Caco-2 (cell line): ENCODE measurements at regions not wholly inside any gene's neighbourhood (a gene's known extent, or its start where the extent isn't known, plus 50 kb on each side); places are given as distances from the start of the nearest gene placed in this dataset.

Source experiments
- BruUV-seq: library from RNA; stranded (reverse); fragments of 400-500 nt; replicated peaks from 2 replicates; lab custom pipeline; 2021; lab: Mats Ljungman, UMichigan
- CTCF ChIA-PET: fragments of 300-600 bp; sonication (Branson Sonifier 250); formaldehyde crosslinking; loops from one replicate; lab custom pipeline; 2022; ENCODE audit warnings: antibody characterized with exemption; lab: Charles Lee
- POLR2A ChIA-PET: fragments of 300-600 bp; sonication (Branson Sonifier 250); formaldehyde crosslinking; loops from one replicate; lab custom pipeline; 2022; ENCODE audit warnings: antibody characterized with exemption; lab: Charles Lee
- DNase-seq, 2 experiments: peaks; one replicate each; pipeline versions ENCODE4 v3.0.0 to v3.0.0-alpha.2; 2020 to 2022
- H3K27me3 ChIP-seq: replicated peaks from 2 replicates; pipeline ENCODE4 v1.6.0; 2011; ENCODE audit warnings: low read length; ENCODE audit not compliant: control insufficient read depth, insufficient read depth
- H3K36me3 ChIP-seq: 2 replicates; pipeline ENCODE4 v1.5.1; 2011; ENCODE audit warnings: low read length; ENCODE audit not compliant: control insufficient read depth, insufficient read depth
- H3K4me1 ChIP-seq: fragments of 250-450 bp; sonication (Bioruptor Pico); 2 replicates; pipeline ENCODE4 v1.5.1; 2020; ENCODE audit warnings: mild to moderate bottlenecking
- H3K4me3 ChIP-seq: 2 replicates; pipeline ENCODE4 v1.5.1; 2011; ENCODE audit warnings: low read depth, mild to moderate bottlenecking, control low read depth, low read length
- H3K9me3 ChIP-seq: fragments of 250-450 bp; sonication (Bioruptor Pico); 2 replicates; pipeline ENCODE4 v1.5.1; 2020; ENCODE audit warnings: mild to moderate bottlenecking, moderate library complexity
- H3K27ac Mint-ChIP-seq: one replicate; pipeline ENCODE4 v1.8.0; 2022; ENCODE audit warnings: mixed read lengths; ENCODE audit not compliant: unreplicated experiment
- H3K27me3 Mint-ChIP-seq: one replicate; pipeline ENCODE4 v1.8.0; 2022; ENCODE audit warnings: mixed read lengths; ENCODE audit not compliant: insufficient read depth, unreplicated experiment
- H3K36me3 Mint-ChIP-seq: one replicate; pipeline ENCODE4 v1.8.0; 2022; ENCODE audit warnings: mild to moderate bottlenecking, mixed read lengths; ENCODE audit not compliant: insufficient read depth, unreplicated experiment
- H3K4me1 Mint-ChIP-seq: one replicate; pipeline ENCODE4 v1.8.0; 2022; ENCODE audit warnings: low read depth, mixed read lengths; ENCODE audit not compliant: unreplicated experiment
- H3K4me3 Mint-ChIP-seq: one replicate; pipeline ENCODE4 v1.8.0; 2022; ENCODE audit warnings: mild to moderate bottlenecking, moderate library complexity, mixed read lengths; ENCODE audit not compliant: unreplicated experiment
- H3K9me3 Mint-ChIP-seq: one replicate; pipeline ENCODE4 v1.8.0; 2022; ENCODE audit warnings: mixed read lengths; ENCODE audit not compliant: unreplicated experiment
- intact Hi-C: fragments of 100-400 bp; cut with micrococcal nuclease; formaldehyde crosslinking; loops from one replicate; pipeline ENCODE4 v1.10.0; 2022; ENCODE audit not compliant: unreplicated experiment
- TF ChIP-seq, protein P1 (sequence below), 2 experiments: fragments of 200-600 bp in 1 of 2; IDR thresholded peaks; 1 replicate in 1 of 2; 2 replicates in 1 of 2; pipeline versions ENCODE4 v1.5.1 to v1.8.0; 2011 to 2022; ENCODE audit warnings: antibody characterized with exemption in 1 of 2, control low read depth in 1 of 2, inconsistent platforms in 1 of 2, low read depth in 1 of 2, low read length in 1 of 2, mild to moderate bottlenecking in 1 of 2, moderate library complexity in 1 of 2; ENCODE audit not compliant: insufficient read depth in 1 of 2, severe bottlenecking in 1 of 2, unreplicated experiment in 1 of 2

DNA sequence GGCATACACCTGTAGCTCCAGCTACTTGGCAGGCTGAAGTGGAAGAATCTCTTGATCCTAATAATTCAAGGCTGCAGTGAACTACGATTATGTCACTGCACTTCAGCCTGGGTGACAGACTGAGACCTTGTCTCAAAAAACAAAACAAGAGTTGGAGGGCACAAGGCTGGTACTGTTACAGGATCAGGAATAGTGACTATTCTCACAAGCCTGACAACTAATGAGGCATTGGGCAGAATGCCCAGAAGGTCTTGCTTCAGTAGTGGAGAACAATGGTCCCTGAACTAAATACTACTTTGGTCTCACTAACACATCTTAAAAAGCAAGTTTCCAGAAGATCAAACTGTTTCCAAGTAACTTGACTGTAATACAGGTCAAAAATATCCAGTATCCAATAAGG, 182.9 kb upstream of the RFX3 start:
- no peak for DNase-seq

DNA sequence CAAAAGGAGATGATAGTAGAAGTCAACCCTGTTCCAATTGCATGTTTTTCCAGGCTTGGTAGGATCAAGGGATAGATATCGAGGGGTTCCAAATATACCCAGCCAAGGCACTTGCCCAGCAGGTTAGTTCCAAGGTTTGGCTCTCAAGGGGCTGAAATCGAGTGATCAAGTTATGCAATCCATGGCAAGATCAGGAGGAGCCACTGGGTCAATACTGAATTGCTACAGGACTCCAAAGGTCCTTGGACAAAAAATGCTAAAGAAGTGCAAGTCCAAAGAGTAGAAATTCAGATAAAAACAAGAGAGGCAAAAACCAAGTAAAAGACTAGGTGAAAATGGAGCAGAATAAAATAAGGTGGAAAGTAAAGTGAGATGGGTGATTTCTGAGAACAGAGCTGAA, 179.1 kb upstream of the RFX3 start:
- Histone ChIP-seq H3K4me3 (no peak overlapping the region), H3K9me3 (no peaks in the 10 kb centered on the region), H3K36me3 (no peaks in the 10 kb centered on the region), H3K4me1 (no peaks in the 10 kb centered on the region), H3K27me3 (no peaks in the 10 kb centered on the region)
- no TSS peak for BruUV-seq
- no peak overlapping the region for H3K4me3 Mint-ChIP-seq
- no peaks in the 10 kb centered on the region for H3K4me1 Mint-ChIP-seq
- no peak overlapping the region for H3K27ac Mint-ChIP-seq
- ChIA-PET POLR2A (no interaction called here), CTCF (no interaction called here)
- intact Hi-C loops: no loop called here
- DNase-seq: no peak
- TF ChIP-seq, protein P1, sequence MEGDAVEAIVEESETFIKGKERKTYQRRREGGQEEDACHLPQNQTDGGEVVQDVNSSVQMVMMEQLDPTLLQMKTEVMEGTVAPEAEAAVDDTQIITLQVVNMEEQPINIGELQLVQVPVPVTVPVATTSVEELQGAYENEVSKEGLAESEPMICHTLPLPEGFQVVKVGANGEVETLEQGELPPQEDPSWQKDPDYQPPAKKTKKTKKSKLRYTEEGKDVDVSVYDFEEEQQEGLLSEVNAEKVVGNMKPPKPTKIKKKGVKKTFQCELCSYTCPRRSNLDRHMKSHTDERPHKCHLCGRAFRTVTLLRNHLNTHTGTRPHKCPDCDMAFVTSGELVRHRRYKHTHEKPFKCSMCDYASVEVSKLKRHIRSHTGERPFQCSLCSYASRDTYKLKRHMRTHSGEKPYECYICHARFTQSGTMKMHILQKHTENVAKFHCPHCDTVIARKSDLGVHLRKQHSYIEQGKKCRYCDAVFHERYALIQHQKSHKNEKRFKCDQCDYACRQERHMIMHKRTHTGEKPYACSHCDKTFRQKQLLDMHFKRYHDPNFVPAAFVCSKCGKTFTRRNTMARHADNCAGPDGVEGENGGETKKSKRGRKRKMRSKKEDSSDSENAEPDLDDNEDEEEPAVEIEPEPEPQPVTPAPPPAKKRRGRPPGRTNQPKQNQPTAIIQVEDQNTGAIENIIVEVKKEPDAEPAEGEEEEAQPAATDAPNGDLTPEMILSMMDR (IDR thresholded peaks at IDR 0.05; ENCODE audit: insufficient read depth in 1 of 2, low read depth in 1 of 2, low read length in 1 of 2, severe bottlenecking in 1 of 2, unreplicated experiment in 1 of 2): no peak
- no peaks in the 10 kb centered on the region for H3K36me3 Mint-ChIP-seq
- H3K9me3 Mint-ChIP-seq: no peaks in the 10 kb centered on the region
- peaks cover 5% of the 10 kb centered on the region for H3K27me3 Mint-ChIP-seq

More for the DNA sequence above, 182.9 kb upstream of the RFX3 start:
- Mint-ChIP-seq H3K9me3 (no peaks in the 10 kb centered on the region), H3K36me3 (no peaks in the 10 kb centered on the region), H3K4me1 (no peaks in the 10 kb centered on the region), H3K27ac (no peak overlapping the region), H3K4me3 (no peak overlapping the region), H3K27me3 (peaks cover 5% of the 10 kb centered on the region)
- POLR2A ChIA-PET: no interaction called here
- TF ChIP-seq, protein P1 (IDR thresholded peaks at IDR 0.05; ENCODE audit: insufficient read depth in 1 of 2, low read depth in 1 of 2, low read length in 1 of 2, severe bottlenecking in 1 of 2, unreplicated experiment in 1 of 2): no peak
- CTCF ChIA-PET: interaction anchor here (0.5 to 0.6 kb wide), 2 partner anchors 210 to 520 kb away, joined by 3 read pairs; no protein-coding TSS in a partner anchor
- intact Hi-C loops: no loop called here
- Histone ChIP-seq H3K4me3 (no peak overlapping the region), H3K27me3 (no peaks in the 10 kb centered on the region), H3K4me1 (no peaks in the 10 kb centered on the region), H3K36me3 (no peaks in the 10 kb centered on the region), H3K9me3 (no peaks in the 10 kb centered on the region)
- BruUV-seq: no TSS peak

DNA sequence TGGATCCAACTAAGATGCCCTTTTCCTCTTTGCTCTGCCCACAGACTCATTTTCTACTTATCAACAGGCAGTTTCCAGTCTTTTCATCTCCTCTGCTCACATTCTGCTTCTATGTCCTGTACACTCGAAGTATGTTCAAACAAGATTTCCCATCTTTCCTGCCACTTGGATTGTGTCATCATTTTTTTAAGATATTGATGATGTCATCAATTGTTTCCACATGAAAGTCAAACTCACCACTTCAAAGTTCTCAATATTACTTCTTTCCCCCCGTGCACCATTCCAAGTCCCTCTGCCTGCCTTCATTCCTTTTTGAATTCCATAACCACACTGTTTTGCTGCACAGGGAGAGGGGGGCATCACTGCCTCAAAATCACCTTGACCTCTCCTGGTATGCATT, 175.0 kb upstream of the RFX3 start:
- CTCF ChIA-PET: no interaction called here
- Mint-ChIP-seq H3K27ac (no peak overlapping the region), H3K4me3 (no peak overlapping the region), H3K4me1 (no peaks in the 10 kb centered on the region), H3K9me3 (no peaks in the 10 kb centered on the region), H3K36me3 (no peaks in the 10 kb centered on the region), H3K27me3 (peaks cover 3% of the 10 kb centered on the region)
- no peak for DNase-seq
- Histone ChIP-seq H3K27me3 (no peaks in the 10 kb centered on the region), H3K36me3 (no peaks in the 10 kb centered on the region), H3K4me3 (no peak overlapping the region), H3K9me3 (no peaks in the 10 kb centered on the region), H3K4me1 (no peaks in the 10 kb centered on the region)
- TF ChIP-seq, protein P1 (IDR thresholded peaks at IDR 0.05; ENCODE audit: insufficient read depth in 1 of 2, low read depth in 1 of 2, low read length in 1 of 2, severe bottlenecking in 1 of 2, unreplicated experiment in 1 of 2): no peak
- intact Hi-C loops: no loop called here
- BruUV-seq: no TSS peak
- POLR2A ChIA-PET: no interaction called here
